ENCODE measurements at regions not wholly inside any gene's neighbourhood (a gene's known extent, or its start where the extent isn't known, plus 50 kb on each side); places are given as distances from the start of the nearest gene placed in this dataset.

- no peak overlapping the region for H3K27ac ChIP-seq (ENCODE audit: low read depth in 1 of 3, low read length in 2 of 3)
- DNase-seq: no peak
- FAIRE-seq: no peak
These were observed 148.2 kb upstream of the RAI14 start for GRCh38 chr5:34507933-34508332.

DNA sequence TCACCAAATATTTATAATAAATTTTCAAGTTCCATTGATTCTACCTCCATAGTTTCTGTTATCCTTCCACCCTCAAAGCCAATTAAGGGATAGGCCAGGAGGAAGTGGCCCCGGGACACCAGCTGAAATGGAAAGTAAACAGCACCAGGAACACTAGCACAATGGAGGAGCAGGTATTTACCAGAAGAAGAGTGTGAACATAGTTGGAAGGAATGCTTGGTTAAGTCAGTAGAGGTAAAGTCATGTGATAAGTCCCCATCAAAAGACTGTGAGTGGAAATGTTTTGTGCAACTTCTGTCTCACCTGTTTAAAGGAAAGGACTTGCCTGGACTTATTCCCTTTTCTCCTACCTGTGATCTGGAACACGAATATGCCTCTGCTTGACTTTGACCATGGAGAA lies 146.7 kb upstream of the RAI14 start:
- FAIRE-seq (no peak), DNase-seq (no peak)
- Histone ChIP-seq H3K9me3 (ENCODE audit: control insufficient read depth in 2 of 2, insufficient read depth in 1 of 2, low read depth in 1 of 2, low read length in 1 of 2) (peaks cover 0 to 5% of the 10 kb centered on the region in 2 donors), H3K27me3 (ENCODE audit: control insufficient read depth in 3 of 3, insufficient read depth in 3 of 3, low read length in 3 of 3) (no peaks in the 10 kb centered on the region), H3K4me3 (ENCODE audit: low read depth in 1 of 3, low read length in 3 of 3) (no peak overlapping the region), H3K4me1 (ENCODE audit: control insufficient read depth in 3 of 3, insufficient read depth in 2 of 3, low read depth in 1 of 3, low read length in 2 of 3) (no peaks in the 10 kb centered on the region), H3K27ac (ENCODE audit: low read depth in 1 of 3, low read length in 2 of 3) (no peak overlapping the region), H3K36me3 (ENCODE audit: control insufficient read depth in 3 of 3, insufficient read depth in 2 of 3, low read depth in 1 of 3, low read length in 3 of 3) (no peaks in the 10 kb centered on the region)
- WGBS, 3 donors: 26 to 62% (median 57%) methylated on average over 2 of the region's 2 CpGs

More at GRCh38 chr5:34507933-34508332, 148.2 kb upstream of the RAI14 start:
- Histone ChIP-seq H3K36me3 (ENCODE audit: control insufficient read depth in 3 of 3, insufficient read depth in 2 of 3, low read depth in 1 of 3, low read length in 3 of 3) (no peaks in the 10 kb centered on the region), H3K9me3 (ENCODE audit: control insufficient read depth in 2 of 2, insufficient read depth in 1 of 2, low read depth in 1 of 2, low read length in 1 of 2) (peaks cover 0 to 5% of the 10 kb centered on the region in 2 donors), H3K4me3 (ENCODE audit: low read depth in 1 of 3, low read length in 3 of 3) (no peak overlapping the region), H3K4me1 (ENCODE audit: control insufficient read depth in 3 of 3, insufficient read depth in 2 of 3, low read depth in 1 of 3, low read length in 2 of 3) (no peaks in the 10 kb centered on the region), H3K27me3 (ENCODE audit: control insufficient read depth in 3 of 3, insufficient read depth in 3 of 3, low read length in 3 of 3) (no peaks in the 10 kb centered on the region)
- WGBS, 3 donors: 81 to 85% (median 84%) methylated on average over 2 of the region's 2 CpGs

GRCh38 chr5:34510002-34510401 lies 146.1 kb upstream of the RAI14 start:
- Histone ChIP-seq H3K27ac (ENCODE audit: low read depth in 1 of 3, low read length in 2 of 3) (no peak overlapping the region), H3K36me3 (ENCODE audit: control insufficient read depth in 3 of 3, insufficient read depth in 2 of 3, low read depth in 1 of 3, low read length in 3 of 3) (no peaks in the 10 kb centered on the region), H3K4me1 (ENCODE audit: control insufficient read depth in 3 of 3, insufficient read depth in 2 of 3, low read depth in 1 of 3, low read length in 2 of 3) (no peaks in the 10 kb centered on the region), H3K27me3 (ENCODE audit: control insufficient read depth in 3 of 3, insufficient read depth in 3 of 3, low read length in 3 of 3) (no peaks in the 10 kb centered on the region), H3K4me3 (ENCODE audit: low read depth in 1 of 3, low read length in 3 of 3) (no peak overlapping the region), H3K9me3 (ENCODE audit: control insufficient read depth in 2 of 2, insufficient read depth in 1 of 2, low read depth in 1 of 2, low read length in 1 of 2) (peaks cover 0 to 5% of the 10 kb centered on the region in 2 donors)
- no peak for FAIRE-seq
- 63 to 77% (median 72%) methylated on average over 5 of the region's 5 CpGs for WGBS, 3 donors
- DNase-seq: no peak

DNA sequence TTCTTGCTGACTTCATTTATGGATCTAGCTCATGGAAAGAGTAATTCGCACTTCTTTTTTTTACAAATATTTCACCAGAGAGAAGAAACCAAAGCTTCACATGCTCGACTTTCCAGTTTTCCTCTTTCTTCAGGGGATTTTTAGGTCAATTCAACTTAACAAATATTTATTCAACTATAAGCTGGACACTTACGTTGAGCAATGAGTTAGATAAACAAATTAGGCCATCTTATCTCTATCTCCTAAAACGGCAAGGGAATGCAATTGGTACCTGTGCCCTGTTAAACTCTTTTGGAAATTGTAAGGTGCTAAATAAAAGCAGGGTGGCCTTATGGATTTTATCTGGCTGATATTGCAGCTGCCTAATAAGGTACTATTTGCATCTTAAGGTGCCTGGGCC lies 145.1 kb upstream of the RAI14 start:
- no peaks in the 10 kb centered on the region for H3K36me3 ChIP-seq (ENCODE audit: control insufficient read depth in 3 of 3, insufficient read depth in 2 of 3, low read depth in 1 of 3, low read length in 3 of 3)
- H3K27ac ChIP-seq (ENCODE audit: low read depth in 1 of 3, low read length in 2 of 3): no peak overlapping the region
- WGBS, 3 donors: 34 to 56% (median 43%) methylated on average over 4 of the region's 4 CpGs
- peaks cover 0 to 2% of the 10 kb centered on the region in 2 donors for H3K9me3 ChIP-seq (ENCODE audit: control insufficient read depth in 2 of 2, insufficient read depth in 1 of 2, low read depth in 1 of 2, low read length in 1 of 2)
- H3K27me3 ChIP-seq (ENCODE audit: control insufficient read depth in 3 of 3, insufficient read depth in 3 of 3, low read length in 3 of 3): no peaks in the 10 kb centered on the region
- FAIRE-seq (no peak), DNase-seq (no peak)
- no peak overlapping the region for H3K4me3 ChIP-seq (ENCODE audit: low read depth in 1 of 3, low read length in 3 of 3)
- H3K4me1 ChIP-seq (ENCODE audit: control insufficient read depth in 3 of 3, insufficient read depth in 2 of 3, low read depth in 1 of 3, low read length in 2 of 3): no peaks in the 10 kb centered on the region

DNA sequence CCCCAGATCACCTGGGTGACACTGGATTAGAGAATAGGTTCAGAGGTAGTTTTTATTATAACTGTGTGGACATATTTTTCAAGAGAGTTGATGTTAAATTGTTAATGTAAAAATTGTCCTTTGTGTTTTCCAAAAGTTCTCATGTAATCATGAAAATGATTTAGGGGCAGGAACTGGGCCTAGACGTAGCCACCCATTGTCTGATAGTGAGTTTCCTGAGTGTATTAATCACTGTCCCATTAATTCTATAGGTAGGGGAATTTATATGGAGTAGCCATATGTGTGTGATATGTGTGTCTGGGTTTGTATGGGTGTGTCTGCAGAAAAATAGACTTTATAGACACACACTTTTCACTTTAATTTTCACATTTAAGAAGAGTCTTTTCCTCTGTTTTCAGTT lies 144.6 kb upstream of the RAI14 start:
- Histone ChIP-seq H3K36me3 (ENCODE audit: control insufficient read depth in 3 of 3, insufficient read depth in 2 of 3, low read depth in 1 of 3, low read length in 3 of 3) (no peaks in the 10 kb centered on the region), H3K9me3 (ENCODE audit: control insufficient read depth in 2 of 2, insufficient read depth in 1 of 2, low read depth in 1 of 2, low read length in 1 of 2) (peaks cover 0 to 2% of the 10 kb centered on the region in 2 donors), H3K4me3 (ENCODE audit: low read depth in 1 of 3, low read length in 3 of 3) (no peak overlapping the region), H3K27me3 (ENCODE audit: control insufficient read depth in 3 of 3, insufficient read depth in 3 of 3, low read length in 3 of 3) (no peaks in the 10 kb centered on the region), H3K27ac (ENCODE audit: low read depth in 1 of 3, low read length in 2 of 3) (no peak overlapping the region), H3K4me1 (ENCODE audit: control insufficient read depth in 3 of 3, insufficient read depth in 2 of 3, low read depth in 1 of 3, low read length in 2 of 3) (no peaks in the 10 kb centered on the region)
- no peak for FAIRE-seq
- DNase-seq: no peak
- 68 to 82% (median 73%) methylated on average over 1 of the region's 1 CpG for WGBS, 3 donors

DNA sequence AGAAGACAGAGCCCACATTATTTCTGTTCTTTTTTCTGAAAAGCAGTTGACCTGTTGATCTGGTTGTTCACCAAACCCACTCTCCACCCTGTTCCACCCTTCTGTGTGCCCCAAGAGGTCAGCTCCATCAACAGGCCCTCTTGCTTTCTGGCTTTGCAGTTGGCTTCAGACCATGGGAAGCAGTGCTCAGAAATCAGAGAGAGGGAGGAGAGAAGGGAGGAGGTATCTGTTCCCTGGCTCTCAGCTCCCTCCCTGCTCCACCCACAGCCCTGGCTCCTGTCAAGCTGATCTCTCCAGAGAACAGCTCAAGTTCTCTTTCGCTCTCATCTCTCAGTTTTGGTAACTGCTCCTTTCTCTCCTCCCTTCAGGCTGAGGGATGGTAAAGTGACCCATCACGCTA lies 144.2 kb upstream of the RAI14 start:
- WGBS, 3 donors: 65 to 87% (median 84%) methylated on average over 2 of the region's 2 CpGs
- Histone ChIP-seq H3K36me3 (ENCODE audit: control insufficient read depth in 3 of 3, insufficient read depth in 2 of 3, low read depth in 1 of 3, low read length in 3 of 3) (no peaks in the 10 kb centered on the region), H3K27me3 (ENCODE audit: control insufficient read depth in 3 of 3, insufficient read depth in 3 of 3, low read length in 3 of 3) (no peaks in the 10 kb centered on the region), H3K4me3 (ENCODE audit: low read depth in 1 of 3, low read length in 3 of 3) (no peak overlapping the region), H3K4me1 (ENCODE audit: control insufficient read depth in 3 of 3, insufficient read depth in 2 of 3, low read depth in 1 of 3, low read length in 2 of 3) (no peaks in the 10 kb centered on the region), H3K9me3 (ENCODE audit: control insufficient read depth in 2 of 2, insufficient read depth in 1 of 2, low read depth in 1 of 2, low read length in 1 of 2) (peaks cover 0 to 2% of the 10 kb centered on the region in 2 donors), H3K27ac (ENCODE audit: low read depth in 1 of 3, low read length in 2 of 3) (no peak overlapping the region)
- no peak for FAIRE-seq
- no peak for DNase-seq

GRCh38 chr5:34516166-34516565 lies 140.0 kb upstream of the RAI14 start:
- Histone ChIP-seq H3K36me3 (ENCODE audit: control insufficient read depth in 3 of 3, insufficient read depth in 2 of 3, low read depth in 1 of 3, low read length in 3 of 3) (no peaks in the 10 kb centered on the region), H3K4me1 (ENCODE audit: control insufficient read depth in 3 of 3, insufficient read depth in 2 of 3, low read depth in 1 of 3, low read length in 2 of 3) (no peaks in the 10 kb centered on the region), H3K9me3 (ENCODE audit: control insufficient read depth in 2 of 2, insufficient read depth in 1 of 2, low read depth in 1 of 2, low read length in 1 of 2) (no peaks in the 10 kb centered on the region), H3K27ac (ENCODE audit: low read depth in 1 of 3, low read length in 2 of 3) (no peak overlapping the region), H3K27me3 (ENCODE audit: control insufficient read depth in 3 of 3, insufficient read depth in 3 of 3, low read length in 3 of 3) (no peaks in the 10 kb centered on the region), H3K4me3 (ENCODE audit: low read depth in 1 of 3, low read length in 3 of 3) (no peak overlapping the region)
- WGBS, 3 donors: 92 to 96% (median 96%) methylated on average over 1 of the region's 1 CpG
- DNase-seq (no peak), FAIRE-seq (no peak)

DNA sequence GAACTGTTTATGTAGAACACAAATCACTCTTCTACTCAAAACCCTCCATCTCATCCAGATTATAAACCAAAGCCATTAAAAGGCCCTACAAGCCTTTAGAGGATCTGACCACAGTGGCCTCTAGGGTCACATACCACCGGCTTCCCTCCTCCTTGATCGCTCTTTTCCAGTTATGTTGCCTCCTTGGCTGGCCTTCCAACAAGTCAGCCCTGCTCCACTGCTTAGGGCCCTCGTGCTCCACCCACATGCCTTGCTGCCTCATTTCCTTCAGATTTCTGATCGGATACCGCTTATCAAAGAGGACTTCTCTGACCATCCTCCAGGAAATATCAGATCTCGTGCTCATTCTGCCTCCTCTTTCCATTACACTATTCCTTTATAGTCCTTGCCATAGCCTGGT lies 139.4 kb upstream of the RAI14 start:
- FAIRE-seq (no peak), DNase-seq (no peak)
- H3K4me1 ChIP-seq (ENCODE audit: control insufficient read depth in 3 of 3, insufficient read depth in 2 of 3, low read depth in 1 of 3, low read length in 2 of 3): no peaks in the 10 kb centered on the region
- no peaks in the 10 kb centered on the region for H3K27me3 ChIP-seq (ENCODE audit: control insufficient read depth in 3 of 3, insufficient read depth in 3 of 3, low read length in 3 of 3)
- no peaks in the 10 kb centered on the region for H3K36me3 ChIP-seq (ENCODE audit: control insufficient read depth in 3 of 3, insufficient read depth in 2 of 3, low read depth in 1 of 3, low read length in 3 of 3)
- no peak overlapping the region for H3K27ac ChIP-seq (ENCODE audit: low read depth in 1 of 3, low read length in 2 of 3)
- H3K4me3 ChIP-seq (ENCODE audit: low read depth in 1 of 3, low read length in 3 of 3): no peak overlapping the region
- no peaks in the 10 kb centered on the region for H3K9me3 ChIP-seq (ENCODE audit: control insufficient read depth in 2 of 2, insufficient read depth in 1 of 2, low read depth in 1 of 2, low read length in 1 of 2)
- 83 to 89% (median 85%) methylated on average over 6 of the region's 6 CpGs for WGBS, 3 donors

DNA sequence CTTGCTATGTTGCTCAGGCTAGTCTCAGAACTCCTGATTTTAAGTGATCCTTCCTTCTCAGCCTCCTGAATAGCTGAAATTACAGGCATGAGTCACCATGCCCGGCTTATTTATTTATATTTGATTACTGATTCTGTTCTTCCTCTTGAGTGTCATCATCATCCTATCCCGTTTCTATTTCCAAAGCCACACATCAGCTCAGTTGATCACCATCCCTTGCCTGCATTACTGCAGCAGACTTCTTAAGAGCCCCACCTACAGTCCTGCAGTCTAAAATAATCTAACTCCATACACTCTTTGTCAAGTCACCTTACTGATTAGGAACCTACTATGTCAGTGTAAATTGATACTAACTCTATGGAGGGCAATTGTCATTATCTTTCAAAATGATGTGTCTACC lies 138.9 kb upstream of the RAI14 start:
- Histone ChIP-seq H3K4me3 (ENCODE audit: low read depth in 1 of 3, low read length in 3 of 3) (no peak overlapping the region), H3K36me3 (ENCODE audit: control insufficient read depth in 3 of 3, insufficient read depth in 2 of 3, low read depth in 1 of 3, low read length in 3 of 3) (no peaks in the 10 kb centered on the region), H3K4me1 (ENCODE audit: control insufficient read depth in 3 of 3, insufficient read depth in 2 of 3, low read depth in 1 of 3, low read length in 2 of 3) (peaks cover 0 to 4% (median 0%) of the 10 kb centered on the region in 3 donors), H3K27ac (ENCODE audit: low read depth in 1 of 3, low read length in 2 of 3) (no peak overlapping the region), H3K9me3 (ENCODE audit: control insufficient read depth in 2 of 2, insufficient read depth in 1 of 2, low read depth in 1 of 2, low read length in 1 of 2) (no peaks in the 10 kb centered on the region), H3K27me3 (ENCODE audit: control insufficient read depth in 3 of 3, insufficient read depth in 3 of 3, low read length in 3 of 3) (no peaks in the 10 kb centered on the region)
- WGBS, 3 donors: 7 to 22% (median 16%) methylated on average over 2 of the region's 2 CpGs
- no peak for FAIRE-seq
- DNase-seq: no peak

Data from small intestine (tissue), 7 donors.